Stimulated activated naive CD4-positive, alpha-beta T cell (primary cell): ENCODE measurements at regions not wholly inside any gene's neighbourhood (a gene's known extent, or its start where the extent isn't known, plus 50 kb on each side); places are given as distances from the start of the nearest gene placed in this dataset.
"Not testable (repeated sequence)": the region's sequence is repeated elsewhere in the genome, so short reads cannot be mapped to it uniquely, and the experiment has no call there.

ENCODE experiments used
- DNase-seq, 6 experiments: peaks; one replicate each; lab custom pipeline; 2025; lab: John Stamatoyannopoulos, UW

- no peak for DNase-seq
Observed at GRCh38 chr7:9711259-9711918, 1262.3 kb upstream of the PHF14 start.

GRCh38 chr7:9718071-9718661 is 1255.5 kb upstream of the PHF14 start:
- no peak for DNase-seq

- DNase-seq: no peak
Observed at GRCh38 chr7:9719303-9719702, 1254.4 kb upstream of the PHF14 start.

- DNase-seq: no peak
Observed at GRCh38 chr7:9719721-9720120, 1254.0 kb upstream of the PHF14 start.

- DNase-seq: not testable (repeated sequence)
Observed at GRCh38 chr7:9725940-9726663, 1247.6 kb upstream of the PHF14 start.

GRCh38 chr7:9726811-9727210 is 1246.9 kb upstream of the PHF14 start:
- DNase-seq: not testable (repeated sequence)

- DNase-seq: not testable (repeated sequence)
Observed at GRCh38 chr7:9727467-9727869, 1246.2 kb upstream of the PHF14 start.

GRCh38 chr7:9728014-9728657 is 1245.5 kb upstream of the PHF14 start:
- not testable (repeated sequence) for DNase-seq

- DNase-seq: no peak
Observed at GRCh38 chr7:9752033-9752432, 1221.6 kb upstream of the PHF14 start.

- no peak for DNase-seq
Observed at GRCh38 chr7:9761224-9761623, 1212.4 kb upstream of the PHF14 start.

GRCh38 chr7:9776900-9777299 is 1196.8 kb upstream of the PHF14 start:
- no peak for DNase-seq

GRCh38 chr7:9778367-9778766 is 1195.3 kb upstream of the PHF14 start:
- DNase-seq: no peak

GRCh38 chr7:9781710-9782109 is 1192.0 kb upstream of the PHF14 start:
- no peak for DNase-seq

- no peak for DNase-seq
Observed at GRCh38 chr7:9782275-9782674, 1191.4 kb upstream of the PHF14 start.

- DNase-seq: no peak
Observed at GRCh38 chr7:9785211-9785610, 1188.5 kb upstream of the PHF14 start.

- no peak for DNase-seq
Observed at GRCh38 chr7:9796241-9796640, 1177.4 kb upstream of the PHF14 start.

- no peak for DNase-seq
Observed at GRCh38 chr7:9822458-9823290, 1151.0 kb upstream of the PHF14 start.

- no peak for DNase-seq
Observed at GRCh38 chr7:9835199-9835598, 1138.5 kb upstream of the PHF14 start.

- DNase-seq: no peak
Observed at GRCh38 chr7:9836671-9837070, 1137.0 kb upstream of the PHF14 start.

GRCh38 chr7:9842301-9842700 is 1131.4 kb upstream of the PHF14 start:
- DNase-seq: no peak

GRCh38 chr7:9846902-9847301 is 1126.8 kb upstream of the PHF14 start:
- DNase-seq: no peak

- no peak for DNase-seq
Observed at GRCh38 chr7:9854605-9855004, 1119.1 kb upstream of the PHF14 start.
